HL-60 (cell line): ENCODE measurements at regions not wholly inside any gene's neighbourhood (a gene's known extent, or its start where the extent isn't known, plus 50 kb on each side); places are given as distances from the start of the nearest gene placed in this dataset.

ENCODE experiments used
- DNase-seq, 2 experiments: peaks; one replicate each; pipeline ENCODE4 v3.0.0-alpha.2; 2010 to 2020; ENCODE audit warnings: low read depth in 1 of 2, low spot score in 1 of 2
- H3K27ac ChIP-seq: fragments of 250-450 bp; sonication (Bioruptor Pico); replicated peaks from 2 replicates; pipeline ENCODE4 v1.5.1; 2020; ENCODE audit warnings: mild to moderate bottlenecking, moderate library complexity
- H3K27me3 ChIP-seq: fragments of 250-450 bp; sonication (Bioruptor Pico); 2 replicates; pipeline ENCODE4 v1.5.1; 2021; ENCODE audit warnings: mild to moderate bottlenecking, moderate library complexity; ENCODE audit not compliant: insufficient read depth, poor library complexity, severe bottlenecking
- H3K4me3 ChIP-seq: replicated peaks from 2 replicates; pipeline ENCODE4 v1.5.1; 2011; ENCODE audit warnings: mild to moderate bottlenecking, control low read depth, low read length; ENCODE audit not compliant: insufficient read depth
- GABPA ChIP-seq: IDR thresholded peaks from 2 replicates; pipeline ENCODE4 v1.6.1; 2012; ENCODE audit warnings: low read depth
- POLR2AphosphoS5 ChIP-seq: IDR thresholded peaks from 2 replicates; pipeline ENCODE4 v1.6.1; 2012; ENCODE audit warnings: low read depth
- SPI1 ChIP-seq: IDR thresholded peaks from 2 replicates; pipeline ENCODE4 v1.6.1; 2012; ENCODE audit warnings: low read depth, mild to moderate bottlenecking, borderline replicate concordance
- TF ChIP-seq, protein P1 (sequence below): IDR thresholded peaks from one replicate; pipeline ENCODE4 v1.5.1; 2011; ENCODE audit warnings: low read length, control low read depth, inconsistent platforms; ENCODE audit not compliant: insufficient read depth
- TF ChIP-seq, protein P2 (sequence below): IDR thresholded peaks from 2 replicates; pipeline ENCODE4 v1.6.1; 2012; ENCODE audit warnings: low read depth; ENCODE audit not compliant: insufficient replicate concordance

DNA sequence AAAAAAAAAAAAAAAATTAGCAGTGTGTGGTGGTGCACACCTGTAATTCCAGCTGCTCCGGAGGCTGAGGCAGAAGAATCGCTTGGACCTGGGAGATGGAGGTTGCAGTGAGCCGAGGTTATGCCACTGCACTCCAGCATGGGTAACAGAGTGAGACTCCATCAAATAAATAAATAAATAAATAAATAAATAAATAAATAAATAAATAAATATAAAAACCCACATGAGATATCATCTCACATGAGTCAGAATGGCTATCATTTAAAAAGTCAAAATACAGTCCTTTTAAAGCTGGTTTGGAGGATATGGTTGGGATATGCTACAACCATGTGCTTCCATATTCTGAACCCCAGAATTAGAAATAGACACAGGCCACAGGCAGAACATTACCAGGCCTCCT lies 114.3 kb downstream of the WSCD1 start:
- TF ChIP-seq, protein P1, sequence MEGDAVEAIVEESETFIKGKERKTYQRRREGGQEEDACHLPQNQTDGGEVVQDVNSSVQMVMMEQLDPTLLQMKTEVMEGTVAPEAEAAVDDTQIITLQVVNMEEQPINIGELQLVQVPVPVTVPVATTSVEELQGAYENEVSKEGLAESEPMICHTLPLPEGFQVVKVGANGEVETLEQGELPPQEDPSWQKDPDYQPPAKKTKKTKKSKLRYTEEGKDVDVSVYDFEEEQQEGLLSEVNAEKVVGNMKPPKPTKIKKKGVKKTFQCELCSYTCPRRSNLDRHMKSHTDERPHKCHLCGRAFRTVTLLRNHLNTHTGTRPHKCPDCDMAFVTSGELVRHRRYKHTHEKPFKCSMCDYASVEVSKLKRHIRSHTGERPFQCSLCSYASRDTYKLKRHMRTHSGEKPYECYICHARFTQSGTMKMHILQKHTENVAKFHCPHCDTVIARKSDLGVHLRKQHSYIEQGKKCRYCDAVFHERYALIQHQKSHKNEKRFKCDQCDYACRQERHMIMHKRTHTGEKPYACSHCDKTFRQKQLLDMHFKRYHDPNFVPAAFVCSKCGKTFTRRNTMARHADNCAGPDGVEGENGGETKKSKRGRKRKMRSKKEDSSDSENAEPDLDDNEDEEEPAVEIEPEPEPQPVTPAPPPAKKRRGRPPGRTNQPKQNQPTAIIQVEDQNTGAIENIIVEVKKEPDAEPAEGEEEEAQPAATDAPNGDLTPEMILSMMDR: no peak
- TF ChIP-seq POLR2AphosphoS5: no peak
- no peak for TF ChIP-seq GABPA
- no peak overlapping the region for H3K4me3 ChIP-seq
- no peak for DNase-seq
- no peaks in the 10 kb centered on the region for H3K27me3 ChIP-seq
- no peak overlapping the region for H3K27ac ChIP-seq

DNA sequence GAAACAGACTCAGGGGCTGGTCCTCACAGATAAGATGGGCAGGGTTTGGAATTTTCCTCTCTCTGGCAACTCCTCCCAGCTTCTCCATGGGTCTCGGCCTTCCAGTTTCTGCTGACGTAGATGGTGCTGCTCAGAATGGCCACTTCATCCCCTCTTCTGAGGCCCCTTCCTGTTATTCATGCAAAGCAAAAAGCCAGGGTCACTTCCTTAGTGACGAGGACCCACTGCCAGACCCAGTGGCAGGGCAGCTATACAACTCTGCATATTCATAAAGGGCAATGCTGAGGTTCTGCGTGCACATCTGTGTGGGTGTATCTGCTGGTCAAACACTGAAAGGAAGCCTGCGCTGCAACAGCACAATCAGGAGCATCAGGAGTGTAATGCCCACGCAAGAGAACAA lies 108.8 kb downstream of the WSCD1 start:
- DNase-seq: no peak
- TF ChIP-seq POLR2AphosphoS5 (no peak), SPI1 (no peak), GABPA (no peak)
- TF ChIP-seq, protein P1: no peak
- TF ChIP-seq, protein P2, sequence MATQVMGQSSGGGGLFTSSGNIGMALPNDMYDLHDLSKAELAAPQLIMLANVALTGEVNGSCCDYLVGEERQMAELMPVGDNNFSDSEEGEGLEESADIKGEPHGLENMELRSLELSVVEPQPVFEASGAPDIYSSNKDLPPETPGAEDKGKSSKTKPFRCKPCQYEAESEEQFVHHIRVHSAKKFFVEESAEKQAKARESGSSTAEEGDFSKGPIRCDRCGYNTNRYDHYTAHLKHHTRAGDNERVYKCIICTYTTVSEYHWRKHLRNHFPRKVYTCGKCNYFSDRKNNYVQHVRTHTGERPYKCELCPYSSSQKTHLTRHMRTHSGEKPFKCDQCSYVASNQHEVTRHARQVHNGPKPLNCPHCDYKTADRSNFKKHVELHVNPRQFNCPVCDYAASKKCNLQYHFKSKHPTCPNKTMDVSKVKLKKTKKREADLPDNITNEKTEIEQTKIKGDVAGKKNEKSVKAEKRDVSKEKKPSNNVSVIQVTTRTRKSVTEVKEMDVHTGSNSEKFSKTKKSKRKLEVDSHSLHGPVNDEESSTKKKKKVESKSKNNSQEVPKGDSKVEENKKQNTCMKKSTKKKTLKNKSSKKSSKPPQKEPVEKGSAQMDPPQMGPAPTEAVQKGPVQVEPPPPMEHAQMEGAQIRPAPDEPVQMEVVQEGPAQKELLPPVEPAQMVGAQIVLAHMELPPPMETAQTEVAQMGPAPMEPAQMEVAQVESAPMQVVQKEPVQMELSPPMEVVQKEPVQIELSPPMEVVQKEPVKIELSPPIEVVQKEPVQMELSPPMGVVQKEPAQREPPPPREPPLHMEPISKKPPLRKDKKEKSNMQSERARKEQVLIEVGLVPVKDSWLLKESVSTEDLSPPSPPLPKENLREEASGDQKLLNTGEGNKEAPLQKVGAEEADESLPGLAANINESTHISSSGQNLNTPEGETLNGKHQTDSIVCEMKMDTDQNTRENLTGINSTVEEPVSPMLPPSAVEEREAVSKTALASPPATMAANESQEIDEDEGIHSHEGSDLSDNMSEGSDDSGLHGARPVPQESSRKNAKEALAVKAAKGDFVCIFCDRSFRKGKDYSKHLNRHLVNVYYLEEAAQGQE: no peak
- Histone ChIP-seq H3K27ac (no peak overlapping the region), H3K4me3 (no peak overlapping the region), H3K27me3 (no peaks in the 10 kb centered on the region)

DNA sequence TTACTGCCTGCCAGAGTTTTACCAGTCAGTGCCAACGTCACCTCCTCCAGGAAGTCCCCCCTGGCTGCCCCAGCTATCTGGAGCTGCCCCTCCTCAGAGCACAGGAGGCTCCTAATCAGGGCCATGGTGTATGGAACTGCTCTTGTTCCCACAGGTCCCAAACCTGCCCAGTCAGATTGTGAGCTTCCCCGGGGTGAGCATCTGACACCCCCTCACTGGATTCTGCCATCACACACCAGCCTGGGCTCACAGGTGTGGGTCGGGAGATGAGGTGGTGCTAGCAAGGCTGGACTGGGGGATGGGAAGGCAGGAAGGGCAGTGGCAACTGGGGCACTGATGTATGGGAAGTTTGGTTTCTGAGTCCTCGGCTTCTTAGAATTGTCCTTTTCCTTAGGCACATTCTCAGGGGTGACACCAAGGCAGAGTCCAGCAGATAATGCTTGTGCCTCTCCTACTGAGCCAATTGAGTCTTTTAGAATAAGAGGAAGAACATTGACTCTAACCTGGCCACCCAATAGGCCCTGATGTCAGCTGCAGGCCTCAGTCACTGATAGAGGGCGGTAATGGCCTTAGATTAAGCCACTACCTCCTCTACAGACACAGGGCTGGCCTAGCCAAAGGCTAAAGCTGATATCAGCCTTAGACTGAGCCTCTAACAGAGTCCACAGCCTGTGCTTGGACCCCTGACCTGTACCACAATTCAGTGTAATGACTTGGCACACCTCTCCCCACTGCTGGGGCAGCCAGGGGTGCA lies 107.9 kb downstream of the WSCD1 start:
- no peak for TF ChIP-seq POLR2AphosphoS5
- TF ChIP-seq, protein P1: no peak
- no peak for TF ChIP-seq GABPA
- TF ChIP-seq, protein P2: no peak
- no peak for TF ChIP-seq SPI1
- Histone ChIP-seq H3K4me3 (no peak overlapping the region), H3K27ac (no peak overlapping the region), H3K27me3 (no peaks in the 10 kb centered on the region)
- DNase-seq: no peak
